Activated CD8-positive, alpha-beta memory T cell treated with anti-CD3 and anti-CD28 coated beads, Interleukin-2, amount 10 ng/mL, durations not matched to agents 7 days and 5 days (primary cell): ENCODE measurements at regions not wholly inside any gene's neighbourhood (a gene's known extent, or its start where the extent isn't known, plus 50 kb on each side); places are given as distances from the start of the nearest gene placed in this dataset.

Experiments
- ATAC-seq: fragments of 150-1000 bp; cut with Tn5 transposase; one replicate; pipeline ENCODE4 v1.10.0; 2021; ENCODE audit warnings: moderate library complexity
- CTCF ChIA-PET: fragments of 350-600 bp; sonication (Branson Sonifier 250); formaldehyde crosslinking; loops from one replicate; lab custom pipeline; 2021; ENCODE audit warnings: antibody characterized with exemption; lab: Charles Lee
- DNase-seq: peaks from one replicate; pipeline ENCODE4 v3.0.0-alpha.2; 2020
- H3K27ac Mint-ChIP-seq: one replicate; pipeline ENCODE4 v1.8.0; 2021; ENCODE audit warnings: mild to moderate bottlenecking, mixed read lengths
- H3K27me3 Mint-ChIP-seq: one replicate; pipeline ENCODE4 v1.8.0; 2021; ENCODE audit warnings: mixed read lengths
- H3K36me3 Mint-ChIP-seq: one replicate; pipeline ENCODE4 v1.8.0; 2021; ENCODE audit warnings: mild to moderate bottlenecking, mixed read lengths
- H3K4me1 Mint-ChIP-seq: one replicate; pipeline ENCODE4 v1.8.0; 2021; ENCODE audit warnings: mixed read lengths
- H3K4me3 Mint-ChIP-seq: one replicate; pipeline ENCODE4 v1.8.0; 2021; ENCODE audit warnings: mild to moderate bottlenecking, moderate library complexity, mixed read lengths
- H3K9me3 Mint-ChIP-seq: one replicate; pipeline ENCODE4 v1.8.0; 2022; ENCODE audit warnings: low read depth, mixed read lengths

DNA sequence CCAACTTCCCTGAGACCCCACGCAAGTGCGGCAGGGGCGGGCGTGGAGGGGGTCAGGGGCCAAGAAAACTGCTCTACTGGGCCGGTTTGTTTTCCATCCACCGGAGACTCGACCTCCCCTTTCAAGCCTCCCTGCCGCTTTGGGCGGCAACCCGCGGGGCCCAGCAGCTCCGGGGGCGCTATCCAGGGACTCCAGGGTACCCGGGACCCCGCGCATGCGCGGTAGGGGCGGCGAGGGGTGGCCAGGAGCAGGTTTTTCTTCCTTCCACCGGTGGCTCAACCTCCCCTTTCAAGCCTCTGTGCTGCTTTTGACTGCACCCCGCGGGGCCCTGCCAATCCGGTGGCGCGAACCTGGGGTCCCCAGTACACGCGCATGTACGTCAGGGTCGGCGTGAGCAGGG lies 323.5 kb downstream of the ALG10 start:
- CTCF ChIA-PET, result no interaction called here
- Mint-ChIP-seq H3K4me1 (no peaks in the 10 kb centered on the region), H3K27me3 (no peaks in the 10 kb centered on the region), H3K9me3 (peaks cover 3% of the 10 kb centered on the region), H3K36me3 (no peaks in the 10 kb centered on the region), H3K27ac (no peak overlapping the region), H3K4me3 (no peak overlapping the region)
- ATAC-seq (no peak), DNase-seq (no peak)

DNA sequence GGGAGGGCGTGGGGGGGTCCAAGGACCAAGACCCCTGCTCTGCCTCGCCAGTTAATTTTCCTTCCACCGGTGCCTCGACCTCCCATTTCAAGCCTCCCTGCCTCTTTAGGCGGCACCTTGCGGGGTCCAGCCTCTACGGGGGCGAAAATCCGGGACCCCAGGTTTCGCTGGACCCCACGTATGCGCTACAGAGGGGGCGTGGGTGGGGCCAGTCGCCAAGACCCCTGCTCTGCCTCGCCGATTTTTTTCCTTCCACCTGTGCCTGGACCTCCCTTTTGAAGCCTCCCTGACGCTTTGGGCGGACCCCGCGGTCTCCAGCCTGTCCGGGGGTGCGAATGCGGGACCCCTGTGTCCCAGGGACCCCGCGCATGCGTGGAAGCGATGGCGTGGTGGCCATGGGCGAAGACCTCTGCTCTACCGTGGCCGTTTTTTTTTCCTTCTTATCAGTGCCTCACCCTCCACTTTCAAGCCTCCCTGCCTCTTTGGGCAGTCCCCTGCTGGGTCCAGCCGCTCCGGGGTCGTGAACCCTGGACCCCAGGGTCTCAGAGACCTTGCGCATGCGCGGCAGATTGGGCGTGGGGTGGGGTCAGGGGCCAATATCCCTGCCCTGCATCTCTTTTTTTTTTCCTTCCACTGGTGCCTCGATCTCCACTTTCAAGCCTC lies 324.2 kb downstream of the ALG10 start:
- no peaks in the 10 kb centered on the region for H3K27me3 Mint-ChIP-seq
- no peak overlapping the region for H3K27ac Mint-ChIP-seq
- no peaks in the 10 kb centered on the region for H3K4me1 Mint-ChIP-seq
- DNase-seq, result no peak
- no peaks in the 10 kb centered on the region for H3K36me3 Mint-ChIP-seq
- no peak overlapping the region for H3K4me3 Mint-ChIP-seq
- peaks cover 3% of the 10 kb centered on the region for H3K9me3 Mint-ChIP-seq
- ATAC-seq, result no peak
- CTCF ChIA-PET, result no interaction called here

DNA sequence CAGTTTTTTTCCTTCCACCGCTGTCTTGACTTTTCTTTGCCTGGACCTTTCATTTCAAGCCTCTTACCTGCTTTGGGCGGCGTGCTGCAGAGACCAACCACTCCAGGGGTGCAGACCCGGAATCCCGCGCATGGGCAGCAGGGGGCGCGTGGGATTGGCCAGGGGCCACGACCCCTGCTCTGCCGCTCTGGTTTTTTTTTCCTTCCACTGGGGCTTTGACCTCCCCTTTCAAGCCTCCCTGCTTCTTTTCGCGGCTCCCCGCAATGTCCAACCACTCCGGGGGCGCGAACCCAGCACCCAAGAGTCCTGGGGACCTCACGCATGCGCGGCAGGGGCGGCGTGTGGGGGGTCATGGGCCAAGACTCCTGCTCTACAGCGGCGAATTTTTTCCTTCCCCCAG lies 325.1 kb downstream of the ALG10 start:
- Mint-ChIP-seq H3K9me3 (peaks cover 3% of the 10 kb centered on the region), H3K36me3 (no peaks in the 10 kb centered on the region), H3K4me1 (no peaks in the 10 kb centered on the region), H3K27ac (no peak overlapping the region), H3K27me3 (no peaks in the 10 kb centered on the region), H3K4me3 (no peak overlapping the region)
- CTCF ChIA-PET, result no interaction called here
- DNase-seq (no peak), ATAC-seq (no peak)

DNA sequence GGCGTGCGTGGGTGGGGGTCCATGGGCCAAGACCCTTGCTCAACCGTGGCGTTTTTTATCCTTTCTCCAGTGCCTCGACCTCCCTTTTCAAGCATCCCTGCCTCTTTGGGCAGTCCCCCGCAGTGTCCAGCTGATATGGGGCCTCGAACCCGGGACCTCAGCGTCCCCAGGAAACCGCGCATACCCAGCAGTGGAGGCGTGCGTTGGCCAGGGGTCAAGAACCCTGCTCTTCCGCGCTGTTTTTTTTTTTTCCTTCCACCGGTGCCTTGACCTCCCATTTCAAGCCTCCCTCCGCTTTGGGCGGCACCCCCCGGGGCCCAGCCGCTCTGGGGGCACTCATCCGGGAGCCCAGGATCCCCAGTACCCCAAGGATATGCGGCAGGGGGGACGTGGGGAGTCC lies 325.8 kb downstream of the ALG10 start:
- DNase-seq (no peak), ATAC-seq (no peak)
- CTCF ChIA-PET, result no interaction called here
- no peak overlapping the region for H3K27ac Mint-ChIP-seq
- no peaks in the 10 kb centered on the region for H3K36me3 Mint-ChIP-seq
- no peaks in the 10 kb centered on the region for H3K4me1 Mint-ChIP-seq
- no peak overlapping the region for H3K4me3 Mint-ChIP-seq
- no peaks in the 10 kb centered on the region for H3K27me3 Mint-ChIP-seq
- peaks cover 3% of the 10 kb centered on the region for H3K9me3 Mint-ChIP-seq

DNA sequence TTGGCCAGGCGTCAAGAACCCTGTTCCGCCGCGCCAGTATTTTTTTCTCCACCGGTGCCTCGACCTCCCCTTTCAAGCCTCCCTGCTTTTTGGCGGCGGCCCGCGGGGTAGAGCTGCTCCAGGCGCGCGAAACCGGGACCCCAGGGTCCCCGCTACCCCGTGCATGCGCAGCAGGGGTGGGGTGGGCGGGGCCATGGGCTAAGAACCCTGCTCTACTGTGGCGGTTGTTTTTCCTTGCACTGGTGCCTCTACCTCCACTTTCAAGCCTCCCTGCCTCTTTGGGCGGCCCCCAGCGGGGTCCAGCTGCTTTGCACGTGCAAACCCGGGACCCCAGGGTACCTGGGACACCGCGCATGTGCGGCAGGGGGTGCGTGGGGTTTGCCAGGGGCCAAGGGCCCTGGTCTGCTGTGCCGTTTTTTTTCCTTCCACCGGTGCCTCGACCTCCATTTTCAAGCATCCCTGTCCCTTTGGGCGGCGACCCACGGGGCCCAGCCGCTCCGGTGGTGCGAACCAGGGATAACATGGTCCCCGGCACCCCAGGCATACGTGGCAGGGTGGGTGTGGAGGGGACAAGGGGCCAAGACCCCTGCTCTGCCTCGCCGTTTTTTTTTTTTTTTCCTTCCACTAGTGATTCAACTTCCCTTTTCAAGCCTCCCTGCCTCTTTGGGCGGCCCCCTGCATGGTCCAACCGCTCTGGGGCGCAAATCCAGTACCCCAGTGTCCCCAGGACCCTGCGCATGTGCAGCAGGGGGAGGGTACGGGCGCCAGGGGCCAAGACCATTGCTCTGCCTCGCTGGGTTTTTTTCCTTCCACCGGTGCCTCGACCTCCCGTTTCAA lies 326.8 kb downstream of the ALG10 start:
- Mint-ChIP-seq H3K9me3 (peaks cover 3% of the 10 kb centered on the region), H3K4me1 (no peaks in the 10 kb centered on the region), H3K27me3 (no peaks in the 10 kb centered on the region), H3K36me3 (no peaks in the 10 kb centered on the region), H3K27ac (no peak overlapping the region), H3K4me3 (no peak overlapping the region)
- DNase-seq (no peak), ATAC-seq (no peak)
- CTCF ChIA-PET, result no interaction called here

DNA sequence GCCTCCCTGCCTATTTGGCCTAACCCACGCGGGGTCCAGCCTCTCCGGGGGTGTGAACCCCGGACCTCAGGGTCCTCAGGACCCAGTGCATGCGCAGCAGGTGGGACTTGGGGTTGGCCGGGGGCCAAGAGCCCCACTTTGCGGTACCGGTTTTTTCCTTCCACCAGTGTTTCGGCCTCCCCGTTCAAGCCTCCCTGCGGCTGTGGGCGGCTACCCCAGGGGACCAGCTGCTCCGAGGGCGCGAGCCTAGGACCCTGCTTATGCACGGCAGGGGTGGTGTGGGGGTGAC lies 327.3 kb downstream of the ALG10 start:
- no peak overlapping the region for H3K27ac Mint-ChIP-seq
- H3K9me3 Mint-ChIP-seq, result peaks cover 3% of the 10 kb centered on the region
- no peak for ATAC-seq
- DNase-seq, result no peak
- H3K4me1 Mint-ChIP-seq, result no peaks in the 10 kb centered on the region
- H3K36me3 Mint-ChIP-seq, result no peaks in the 10 kb centered on the region
- CTCF ChIA-PET, result no interaction called here
- no peak overlapping the region for H3K4me3 Mint-ChIP-seq
- H3K27me3 Mint-ChIP-seq, result no peaks in the 10 kb centered on the region

DNA sequence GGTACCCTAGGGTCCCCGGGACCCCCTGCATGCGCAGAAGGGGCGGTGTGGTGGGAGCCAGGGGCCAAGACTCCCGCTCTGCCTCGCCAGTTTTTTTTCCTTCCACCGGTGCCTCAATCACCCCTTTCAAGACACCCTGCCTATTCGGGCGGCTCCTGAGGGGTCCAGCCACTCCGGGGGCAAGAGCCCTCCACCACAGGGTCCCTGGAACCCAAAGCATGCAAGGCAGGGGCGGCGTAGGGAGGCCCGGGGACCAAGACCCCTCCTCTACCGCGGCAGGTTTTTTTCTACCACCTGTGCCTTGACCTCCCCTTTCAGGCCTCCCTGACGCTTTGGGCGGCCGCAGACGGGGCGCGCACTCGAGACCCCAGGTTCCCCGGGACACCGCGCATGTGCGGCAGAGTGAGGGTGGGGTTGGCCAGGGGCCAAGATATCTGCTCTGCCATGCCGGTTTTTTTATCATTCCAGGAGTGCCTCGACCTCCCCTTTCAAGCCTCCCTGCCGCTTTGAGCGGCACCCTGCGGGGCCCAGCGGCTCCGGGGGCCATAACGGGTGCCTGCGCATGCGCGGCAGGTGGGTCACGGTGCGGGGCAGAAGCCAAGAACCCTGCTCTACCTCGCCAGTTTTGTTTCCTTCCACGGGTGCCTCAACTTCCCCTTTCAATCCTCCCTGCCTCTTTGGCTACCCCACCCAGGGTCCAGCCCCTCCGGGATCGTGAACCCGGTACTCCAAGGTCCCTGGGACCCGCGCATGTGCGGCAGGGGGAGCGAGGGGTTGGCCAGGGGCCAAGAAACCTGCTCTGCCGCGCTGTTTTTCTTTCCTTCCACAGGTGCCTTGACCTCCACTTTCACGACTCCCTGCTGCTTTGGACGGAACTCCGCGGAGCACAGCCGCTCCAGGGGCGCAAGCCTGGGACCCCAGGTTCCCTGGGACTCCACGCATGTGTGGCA lies 328.1 kb downstream of the ALG10 start:
- CTCF ChIA-PET, result no interaction called here
- no peak for ATAC-seq

DNA sequence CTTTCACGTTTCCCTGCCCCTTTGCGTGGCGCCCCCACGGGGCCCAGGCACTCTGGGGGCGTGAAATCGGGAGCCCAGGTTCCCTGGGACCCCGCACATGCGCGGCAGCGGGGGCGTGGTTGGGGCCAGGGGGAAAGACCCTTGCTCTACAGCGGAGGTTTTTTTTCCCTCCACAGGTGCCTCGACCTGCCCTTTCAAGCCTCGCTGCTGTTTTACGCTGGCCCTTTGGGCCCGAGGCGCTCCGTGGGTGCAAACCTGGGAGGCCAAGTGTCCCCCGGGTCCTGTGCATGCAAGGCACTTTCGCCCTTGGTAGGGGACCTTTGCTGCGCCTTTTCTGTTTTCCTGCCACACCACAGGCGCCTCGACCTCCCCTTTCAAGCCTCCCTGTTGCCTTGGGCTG lies 329.8 kb downstream of the ALG10 start:
- Mint-ChIP-seq H3K27ac (no peak overlapping the region), H3K4me1 (no peaks in the 10 kb centered on the region), H3K9me3 (peaks cover 4% of the 10 kb centered on the region), H3K27me3 (no peaks in the 10 kb centered on the region), H3K4me3 (no peak overlapping the region), H3K36me3 (no peaks in the 10 kb centered on the region)
- ATAC-seq (no peak), DNase-seq (no peak)
- CTCF ChIA-PET, result no interaction called here

More for the DNA sequence above, 328.1 kb downstream of the ALG10 start:
- DNase-seq, result no peak
- H3K36me3 Mint-ChIP-seq, result no peaks in the 10 kb centered on the region
- H3K4me3 Mint-ChIP-seq, result no peak overlapping the region
- H3K27me3 Mint-ChIP-seq, result no peaks in the 10 kb centered on the region
- no peaks in the 10 kb centered on the region for H3K4me1 Mint-ChIP-seq
- H3K9me3 Mint-ChIP-seq, result peaks cover 3% of the 10 kb centered on the region
- no peak overlapping the region for H3K27ac Mint-ChIP-seq

DNA sequence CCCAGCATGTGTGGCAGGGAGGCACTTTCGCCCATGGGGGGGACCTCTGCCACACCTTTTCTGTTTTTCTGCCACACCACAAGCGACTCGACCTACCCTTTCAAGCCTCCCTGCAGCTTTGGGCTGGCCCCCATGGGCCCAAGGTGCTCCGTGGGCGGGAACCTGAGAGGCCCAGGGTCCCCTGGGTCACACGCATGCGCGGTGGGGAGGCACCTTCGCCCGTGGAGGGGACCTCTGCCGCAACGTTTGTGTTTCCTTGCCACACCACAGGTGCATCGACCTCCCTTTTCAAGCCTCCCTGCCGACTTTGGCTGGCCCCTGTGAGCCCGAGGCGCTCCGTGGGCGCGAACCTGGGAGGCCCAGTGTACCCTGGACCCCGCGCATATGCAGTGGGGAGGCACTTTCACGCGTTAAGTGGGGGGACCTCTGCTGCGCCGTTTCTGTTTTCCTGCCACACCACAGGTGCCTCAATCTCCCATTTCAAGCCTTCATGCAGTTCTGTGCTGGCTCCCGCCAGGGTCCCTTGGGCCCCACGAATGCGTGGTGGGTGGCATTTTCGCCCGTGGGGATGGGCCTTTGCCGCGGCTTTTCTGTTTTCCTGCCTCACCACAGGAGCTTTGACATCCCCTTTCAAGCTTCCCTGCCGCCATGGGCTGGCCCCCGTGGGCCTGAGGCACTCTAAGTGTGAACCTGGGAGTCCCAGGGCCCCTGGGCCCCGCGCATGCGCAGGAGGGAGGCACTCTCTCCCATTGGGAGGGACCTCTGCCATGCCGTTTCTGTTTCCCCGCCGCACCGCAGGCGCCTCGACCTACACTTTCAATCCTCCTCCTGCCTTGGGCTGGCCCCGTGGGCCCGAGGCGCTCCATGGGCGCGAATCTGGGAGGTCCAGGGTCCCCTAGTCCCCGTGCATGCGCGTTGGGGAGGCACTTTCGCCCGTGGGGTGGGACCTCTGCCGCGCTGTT lies 332.2 kb downstream of the ALG10 start:
- Mint-ChIP-seq H3K4me3 (no peak overlapping the region), H3K27ac (no peak overlapping the region), H3K36me3 (no peaks in the 10 kb centered on the region), H3K9me3 (peaks cover 2% of the 10 kb centered on the region), H3K4me1 (no peaks in the 10 kb centered on the region), H3K27me3 (no peaks in the 10 kb centered on the region)
- no peak for DNase-seq
- no peak for ATAC-seq
- CTCF ChIA-PET, result no interaction called here

DNA sequence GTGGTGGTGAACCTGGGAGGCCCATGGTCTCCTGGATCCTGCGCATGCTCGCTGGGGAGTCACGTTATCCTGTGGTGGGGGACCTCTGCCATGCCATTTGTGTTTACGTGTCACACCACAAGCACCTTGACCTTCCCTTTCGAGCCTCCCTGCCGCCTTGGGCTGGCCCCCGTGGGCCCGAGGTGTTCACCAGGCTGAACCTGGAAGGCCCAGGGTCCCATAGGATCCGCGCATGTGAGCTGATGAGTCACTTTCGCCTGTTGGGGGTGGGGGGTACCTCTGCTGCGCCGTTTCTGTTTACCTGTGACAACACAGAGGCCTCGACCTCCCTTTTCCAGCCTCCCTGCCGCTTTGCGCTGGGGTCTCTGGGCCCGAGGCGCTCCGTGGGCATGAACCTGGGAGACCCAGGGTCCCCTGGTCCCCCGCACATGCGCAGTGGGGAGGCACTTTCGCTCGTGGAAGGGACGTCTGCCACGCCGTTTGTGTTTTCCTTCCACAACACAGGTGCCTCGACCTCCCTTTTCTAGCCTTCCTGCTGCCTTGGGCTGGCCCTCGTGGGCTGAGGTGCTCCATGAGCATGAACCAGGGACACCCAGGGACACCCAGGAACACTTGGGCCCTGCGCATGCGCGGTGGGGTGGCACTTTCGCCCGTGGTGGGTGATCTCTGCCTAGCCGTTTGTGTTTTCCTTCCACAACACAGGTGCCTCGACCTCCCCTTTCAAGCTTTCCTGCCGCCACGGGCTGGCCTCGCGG lies 334.1 kb downstream of the ALG10 start:
- no peaks in the 10 kb centered on the region for H3K36me3 Mint-ChIP-seq
- no peak overlapping the region for H3K4me3 Mint-ChIP-seq
- ATAC-seq, result no peak
- no peaks in the 10 kb centered on the region for H3K27me3 Mint-ChIP-seq
- no peak for DNase-seq
- no peak overlapping the region for H3K27ac Mint-ChIP-seq
- peaks cover 2% of the 10 kb centered on the region for H3K9me3 Mint-ChIP-seq
- CTCF ChIA-PET, result no interaction called here
- no peaks in the 10 kb centered on the region for H3K4me1 Mint-ChIP-seq

DNA sequence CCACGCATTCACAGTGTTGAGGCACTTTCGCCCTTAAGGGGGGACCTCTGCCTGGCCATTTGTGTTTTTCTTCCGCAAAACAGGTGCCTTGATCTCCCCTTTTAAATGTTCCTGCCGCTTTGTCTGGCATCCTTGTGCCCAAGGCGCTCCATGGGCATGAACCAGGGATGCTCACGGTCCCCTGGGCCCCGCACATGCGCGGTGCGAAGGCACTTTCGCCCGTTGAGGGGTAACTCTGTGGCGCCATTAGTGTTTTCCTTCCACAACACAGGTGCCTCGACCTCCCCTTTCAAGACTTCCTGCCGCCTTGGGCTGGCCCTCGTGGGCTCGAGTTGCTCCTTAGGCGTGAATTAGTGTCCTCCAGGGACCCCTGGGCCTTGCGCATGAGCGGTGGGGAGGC lies 335.5 kb downstream of the ALG10 start:
- no peaks in the 10 kb centered on the region for H3K27me3 Mint-ChIP-seq
- ATAC-seq (no peak), DNase-seq (no peak)
- H3K4me1 Mint-ChIP-seq, result no peaks in the 10 kb centered on the region
- no peaks in the 10 kb centered on the region for H3K36me3 Mint-ChIP-seq
- no peak overlapping the region for H3K4me3 Mint-ChIP-seq
- peaks cover 2% of the 10 kb centered on the region for H3K9me3 Mint-ChIP-seq
- H3K27ac Mint-ChIP-seq, result no peak overlapping the region
- CTCF ChIA-PET, result no interaction called here

DNA sequence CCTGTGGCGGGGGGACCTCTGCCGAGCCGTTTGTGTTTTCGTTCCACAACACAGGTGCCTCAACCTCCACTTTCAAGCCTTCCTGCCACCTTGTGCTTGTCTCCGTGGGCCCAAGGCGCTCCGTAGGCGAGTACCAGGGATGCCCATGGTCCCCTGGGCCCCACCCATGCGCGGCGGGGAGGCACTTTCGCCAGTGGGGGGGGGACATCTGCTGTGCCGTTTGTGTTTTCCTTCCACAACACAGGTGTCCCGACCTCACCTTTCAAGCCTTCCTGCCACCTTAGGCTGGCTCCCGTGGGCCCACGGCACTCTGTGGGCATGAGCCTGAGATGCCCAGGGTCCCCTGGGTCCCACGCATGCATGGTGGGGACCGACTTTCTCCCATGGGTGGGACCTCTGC lies 335.9 kb downstream of the ALG10 start:
- no peaks in the 10 kb centered on the region for H3K27me3 Mint-ChIP-seq
- no peak overlapping the region for H3K4me3 Mint-ChIP-seq
- no peak overlapping the region for H3K27ac Mint-ChIP-seq
- DNase-seq, result no peak
- H3K9me3 Mint-ChIP-seq, result peaks cover 2% of the 10 kb centered on the region
- CTCF ChIA-PET, result no interaction called here
- H3K4me1 Mint-ChIP-seq, result no peaks in the 10 kb centered on the region
- H3K36me3 Mint-ChIP-seq, result no peaks in the 10 kb centered on the region
- no peak for ATAC-seq
